HepG2 (cell line): ENCODE measurements at regions not wholly inside any gene's neighbourhood (a gene's known extent, or its start where the extent isn't known, plus 50 kb on each side); places are given as distances from the start of the nearest gene placed in this dataset.

Source experiments
- GABPA ChIP-seq, 2 experiments: IDR thresholded peaks; 2 replicates each; pipeline ENCODE4 v1.6.1; 2011 to 2016; ENCODE audit warnings: low read depth in 2 of 2, low read length in 1 of 2, missing biosample characterization in 1 of 2, missing genetic modification characterization in 1 of 2
- NFKB2 ChIP-seq: sonication (generic); formaldehyde crosslinking; IDR thresholded peaks from 2 replicates; pipeline ENCODE4 v1.4.0; 2020; ENCODE audit warnings: missing genetic modification reagents, borderline replicate concordance
- NR2C2 ChIP-seq: sonication (generic); formaldehyde crosslinking; IDR thresholded peaks from 2 replicates; pipeline ENCODE4 v1.4.0; 2020; ENCODE audit warnings: missing genetic modification reagents, mild to moderate bottlenecking, moderate library complexity, borderline replicate concordance
- TEAD3 ChIP-seq: optimal IDR thresholded peaks from 2 replicates; pipeline ENCODE3; 2016; ENCODE audit warnings: borderline replicate concordance
- TF ChIP-seq, protein P1 (sequence below), 2 experiments: fragments of 450-650 bp in 1 of 2; sonication (generic) in 1 of 2; formaldehyde crosslinking in 1 of 2; IDR thresholded peaks; 2 replicates each; pipeline versions ENCODE4 v1.6.1 to v1.8.0; 2016 to 2022; ENCODE audit warnings: antibody characterized with exemption in 1 of 2, mild to moderate bottlenecking in 1 of 2, missing genetic modification reagents in 1 of 2

GRCh38 chr18:39596221-39596620 lies 2030.6 kb upstream of the CELF4 start (continued):
- TF ChIP-seq, protein P1, sequence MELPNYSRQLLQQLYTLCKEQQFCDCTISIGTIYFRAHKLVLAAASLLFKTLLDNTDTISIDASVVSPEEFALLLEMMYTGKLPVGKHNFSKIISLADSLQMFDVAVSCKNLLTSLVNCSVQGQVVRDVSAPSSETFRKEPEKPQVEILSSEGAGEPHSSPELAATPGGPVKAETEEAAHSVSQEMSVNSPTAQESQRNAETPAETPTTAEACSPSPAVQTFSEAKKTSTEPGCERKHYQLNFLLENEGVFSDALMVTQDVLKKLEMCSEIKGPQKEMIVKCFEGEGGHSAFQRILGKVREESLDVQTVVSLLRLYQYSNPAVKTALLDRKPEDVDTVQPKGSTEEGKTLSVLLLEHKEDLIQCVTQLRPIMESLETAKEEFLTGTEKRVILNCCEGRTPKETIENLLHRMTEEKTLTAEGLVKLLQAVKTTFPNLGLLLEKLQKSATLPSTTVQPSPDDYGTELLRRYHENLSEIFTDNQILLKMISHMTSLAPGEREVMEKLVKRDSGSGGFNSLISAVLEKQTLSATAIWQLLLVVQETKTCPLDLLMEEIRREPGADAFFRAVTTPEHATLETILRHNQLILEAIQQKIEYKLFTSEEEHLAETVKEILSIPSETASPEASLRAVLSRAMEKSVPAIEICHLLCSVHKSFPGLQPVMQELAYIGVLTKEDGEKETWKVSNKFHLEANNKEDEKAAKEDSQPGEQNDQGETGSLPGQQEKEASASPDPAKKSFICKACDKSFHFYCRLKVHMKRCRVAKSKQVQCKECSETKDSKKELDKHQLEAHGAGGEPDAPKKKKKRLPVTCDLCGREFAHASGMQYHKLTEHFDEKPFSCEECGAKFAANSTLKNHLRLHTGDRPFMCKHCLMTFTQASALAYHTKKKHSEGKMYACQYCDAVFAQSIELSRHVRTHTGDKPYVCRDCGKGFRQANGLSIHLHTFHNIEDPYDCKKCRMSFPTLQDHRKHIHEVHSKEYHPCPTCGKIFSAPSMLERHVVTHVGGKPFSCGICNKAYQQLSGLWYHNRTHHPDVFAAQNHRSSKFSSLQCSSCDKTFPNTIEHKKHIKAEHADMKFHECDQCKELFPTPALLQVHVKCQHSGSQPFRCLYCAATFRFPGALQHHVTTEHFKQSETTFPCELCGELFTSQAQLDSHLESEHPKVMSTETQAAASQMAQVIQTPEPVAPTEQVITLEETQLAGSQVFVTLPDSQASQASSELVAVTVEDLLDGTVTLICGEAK (IDR thresholded peaks at IDR 0.05) = no peak
- TF ChIP-seq, protein P1 (CRISPR knock-in tag; IDR thresholded peaks at IDR 0.05) = no peak
- TF ChIP-seq TEAD3 (no peak), NFKB2 (CRISPR knock-in tag) (no peak), NR2C2 (CRISPR knock-in tag) (no peak), GABPA (IDR thresholded peaks at IDR 0.05; ENCODE audit: low read depth, low read length) (no peak), GABPA (CRISPR knock-in tag; IDR thresholded peaks at IDR 0.05; ENCODE audit: low read depth) (no peak)
- TF ChIP-seq, all 625 proteins: peak for 0
